Neuronal stem cell (in vitro differentiated cells): ENCODE measurements at regions not wholly inside any gene's neighbourhood (a gene's known extent, or its start where the extent isn't known, plus 50 kb on each side); places are given as distances from the start of the nearest gene placed in this dataset.

Experiments
- DNase-seq: peaks from one replicate; pipeline ENCODE4 v3.0.0-alpha.2; 2013; ENCODE audit warnings: low spot score
- H2AFZ ChIP-seq: one replicate; pipeline ENCODE4 v1.6.1; 2013; ENCODE audit warnings: mild to moderate bottlenecking, low read length, inconsistent platforms
- H2AK5ac ChIP-seq: 2 replicates; pipeline ENCODE4 v1.6.1; 2013; ENCODE audit warnings: low read depth, mild to moderate bottlenecking, inconsistent platforms, low read length, moderate library complexity, mixed read lengths
- H2BK120ac ChIP-seq: 2 replicates; pipeline ENCODE4 v1.6.1; 2013; ENCODE audit warnings: low read depth, mild to moderate bottlenecking, inconsistent platforms, low read length, moderate library complexity, mixed read lengths
- H2BK12ac ChIP-seq: one replicate; pipeline ENCODE4 v1.6.1; 2013; ENCODE audit warnings: low read length, inconsistent platforms
- H2BK15ac ChIP-seq: 2 replicates; pipeline ENCODE4 v1.6.1; 2013; ENCODE audit warnings: mild to moderate bottlenecking, low read length, inconsistent platforms, mixed read lengths
- H2BK5ac ChIP-seq: one replicate; pipeline ENCODE4 v1.6.1; 2013; ENCODE audit warnings: inconsistent platforms, mild to moderate bottlenecking, low read length, moderate library complexity
- H3K14ac ChIP-seq: one replicate; pipeline ENCODE4 v1.6.1; 2013; ENCODE audit warnings: low read length, inconsistent platforms
- H3K18ac ChIP-seq: 2 replicates; pipeline ENCODE4 v1.6.1; 2013; ENCODE audit warnings: low read length, inconsistent platforms
- H3K23ac ChIP-seq: 2 replicates; pipeline ENCODE4 v1.6.1; 2013; ENCODE audit warnings: low read depth, mild to moderate bottlenecking, mixed read lengths, low read length, inconsistent platforms; ENCODE audit not compliant: poor library complexity
- H3K27ac ChIP-seq: replicated peaks from 3 replicates; pipeline ENCODE4 v1.5.1; 2013; ENCODE audit warnings: low read length, inconsistent platforms
- H3K27me3 ChIP-seq, 3 experiments: 2 replicates each; pipeline ENCODE4 v1.6.1; 2013; ENCODE audit warnings: low read length in 3 of 3, mild to moderate bottlenecking in 2 of 3, inconsistent platforms in 1 of 3, low read depth in 1 of 3, mixed read lengths in 1 of 3, moderate library complexity in 1 of 3; ENCODE audit not compliant: control insufficient read depth in 3 of 3, insufficient read depth in 3 of 3
- H3K36me3 ChIP-seq, 2 donors: replicated peaks in 1 of 2; 2 replicates each; pipeline ENCODE4 v1.6.1; 2013; ENCODE audit warnings: low read length in 2 of 2; ENCODE audit not compliant: control insufficient read depth in 2 of 2, insufficient read depth in 2 of 2
- H3K4ac ChIP-seq: 2 replicates; pipeline ENCODE4 v1.6.1; 2013; ENCODE audit warnings: inconsistent platforms, mild to moderate bottlenecking, low read length, moderate library complexity
- H3K4me1 ChIP-seq, 2 donors: 1 replicate in 1 of 2; 2 replicates in 1 of 2; pipeline ENCODE4 v1.6.1; 2013; ENCODE audit warnings: low read length in 2 of 2, low read depth in 1 of 2; ENCODE audit not compliant: control insufficient read depth in 2 of 2, insufficient read depth in 1 of 2
- H3K4me2 ChIP-seq: one replicate; pipeline ENCODE4 v1.6.1; 2013; ENCODE audit warnings: mild to moderate bottlenecking, low read length, inconsistent platforms; ENCODE audit not compliant: insufficient read depth, poor library complexity, severe bottlenecking
- H3K4me3 ChIP-seq, 2 donors: 2 replicates each; pipeline ENCODE4 v1.5.1; 2013; ENCODE audit warnings: low read length in 2 of 2, mild to moderate bottlenecking in 2 of 2, inconsistent platforms in 1 of 2, moderate library complexity in 1 of 2
- H3K79me1 ChIP-seq: one replicate; pipeline ENCODE4 v1.6.1; 2013; ENCODE audit warnings: low read depth, mild to moderate bottlenecking, inconsistent platforms, low read length, moderate library complexity
- H3K9ac ChIP-seq: one replicate; pipeline ENCODE4 v1.6.1; 2013; ENCODE audit warnings: mild to moderate bottlenecking, low read depth, low read length, inconsistent platforms; ENCODE audit not compliant: poor library complexity
- H3K9me3 ChIP-seq, 2 donors: replicated peaks in 1 of 2; 2 replicates each; pipeline versions ENCODE3 to v1.6.1; 2013; ENCODE audit warnings: low read length in 2 of 2, mild to moderate bottlenecking in 2 of 2, inconsistent platforms in 1 of 2, low read depth in 1 of 2, mixed read lengths in 1 of 2, moderate library complexity in 1 of 2; ENCODE audit not compliant: control insufficient read depth in 2 of 2, insufficient read depth in 1 of 2
- H4K8ac ChIP-seq: one replicate; pipeline ENCODE4 v1.6.1; 2013; ENCODE audit warnings: low read depth, mild to moderate bottlenecking, inconsistent platforms, low read length, moderate library complexity
- H4K91ac ChIP-seq: one replicate; pipeline ENCODE4 v1.6.1; 2013; ENCODE audit warnings: low read length, low read depth, mild to moderate bottlenecking, inconsistent platforms; ENCODE audit not compliant: poor library complexity
- WGBS, 2 donors: extraction: QIAGEN DNeasy Blood & Tissue Kit; methylation state at CpG; one replicate each; pipeline ENCODE4 v1.1.7; 2013; ENCODE audit warnings: missing lambda C conversion rate in 2 of 2, mixed read lengths in 1 of 2; ENCODE audit not compliant: insufficient read length in 2 of 2, insufficient replicate concordance in 1 of 2; ENCODE audit errors: extremely low coverage in 2 of 2; 5-methylcytosine and 5-hydroxymethylcytosine counted together

- Histone ChIP-seq H3K4me2 (no peak overlapping the region), H3K27ac (no peak overlapping the region), H3K14ac (no peak overlapping the region), H4K8ac (no peak overlapping the region), H2BK12ac (no peak overlapping the region), H3K9me3 (no peaks in the 10 kb centered on the region), H2BK15ac (no peak overlapping the region), H3K27me3 (no peaks in the 10 kb centered on the region), H3K9ac (no peak overlapping the region), H2BK120ac (no peak overlapping the region), H3K18ac (no peak overlapping the region), H2AFZ (no peak overlapping the region), H3K4me1 (peaks cover 0 to 1% of the 10 kb centered on the region in 2 donors), H3K4ac (no peak overlapping the region), H3K4me3 (no peak overlapping the region), H3K79me1 (peaks cover 2% of the 10 kb centered on the region), H2AK5ac (no peak overlapping the region), H3K36me3 (no peaks in the 10 kb centered on the region), H2BK5ac (no peak overlapping the region), H3K23ac (no peak overlapping the region), H4K91ac (no peak overlapping the region)
- DNase-seq = no peak
- no CpG with 5 or more reads among the region's 2 CpGs for WGBS, 2 donors
These were observed 133.7 kb upstream of the TENT5A start for GRCh38 chr6:81886157-81886556.

- no peak overlapping the region for H3K4me3 ChIP-seq
- no peak overlapping the region for H2BK5ac ChIP-seq
- no peak overlapping the region for H4K8ac ChIP-seq
- no peak overlapping the region for H3K27ac ChIP-seq
- H3K9me3 ChIP-seq = no peaks in the 10 kb centered on the region
- no peak overlapping the region for H3K23ac ChIP-seq
- no CpG with 5 or more reads among the region's 4 CpGs for WGBS, 2 donors
- H3K4me1 ChIP-seq = no peaks in the 10 kb centered on the region
- H3K9ac ChIP-seq = no peak overlapping the region
- no peak overlapping the region for H3K14ac ChIP-seq
- no peak overlapping the region for H3K18ac ChIP-seq
- no peak overlapping the region for H3K4ac ChIP-seq
- no peak overlapping the region for H3K4me2 ChIP-seq
- H3K27me3 ChIP-seq = no peaks in the 10 kb centered on the region
- no peak overlapping the region for H2AFZ ChIP-seq
- no peak overlapping the region for H2AK5ac ChIP-seq
- H2BK120ac ChIP-seq = no peak overlapping the region
- H3K79me1 ChIP-seq = peaks cover 2% of the 10 kb centered on the region
- no peaks in the 10 kb centered on the region for H3K36me3 ChIP-seq
- no peak overlapping the region for H2BK15ac ChIP-seq
- DNase-seq = no peak
- no peak overlapping the region for H2BK12ac ChIP-seq
- no peak overlapping the region for H4K91ac ChIP-seq
These were observed 129.2 kb upstream of the TENT5A start for GRCh38 chr6:81881660-81882059.

GRCh38 chr6:81878479-81878878, 126.0 kb upstream of the TENT5A start:
- H3K79me1 ChIP-seq = no peaks in the 10 kb centered on the region
- H2BK15ac ChIP-seq = no peak overlapping the region
- no peaks in the 10 kb centered on the region for H3K36me3 ChIP-seq
- H3K4me1 ChIP-seq = no peaks in the 10 kb centered on the region
- H2BK12ac ChIP-seq = no peak overlapping the region
- no peaks in the 10 kb centered on the region for H3K9me3 ChIP-seq
- H3K4me2 ChIP-seq = no peak overlapping the region
- H2BK120ac ChIP-seq = no peak overlapping the region
- no peak for DNase-seq
- no peaks in the 10 kb centered on the region for H3K27me3 ChIP-seq
- H2AK5ac ChIP-seq = no peak overlapping the region
- no peak overlapping the region for H3K4me3 ChIP-seq
- H3K4ac ChIP-seq = no peak overlapping the region
- no peak overlapping the region for H3K14ac ChIP-seq
- H4K8ac ChIP-seq = no peak overlapping the region
- no peak overlapping the region for H3K18ac ChIP-seq
- H2BK5ac ChIP-seq = no peak overlapping the region
- no peak overlapping the region for H3K27ac ChIP-seq
- H3K9ac ChIP-seq = no peak overlapping the region
- H3K23ac ChIP-seq = no peak overlapping the region
- no peak overlapping the region for H4K91ac ChIP-seq
- H2AFZ ChIP-seq = no peak overlapping the region

- no peak for DNase-seq
- Histone ChIP-seq H3K4me3 (no peak overlapping the region), H2BK12ac (no peak overlapping the region), H3K36me3 (no peaks in the 10 kb centered on the region), H3K18ac (no peak overlapping the region), H3K9ac (no peak overlapping the region), H2BK15ac (no peak overlapping the region), H2BK120ac (no peak overlapping the region), H3K9me3 (no peaks in the 10 kb centered on the region), H3K4me1 (no peaks in the 10 kb centered on the region), H3K27me3 (no peaks in the 10 kb centered on the region), H3K23ac (no peak overlapping the region), H3K4ac (no peak overlapping the region), H4K91ac (no peak overlapping the region), H2AFZ (no peak overlapping the region), H2AK5ac (no peak overlapping the region), H3K14ac (no peak overlapping the region), H3K79me1 (no peaks in the 10 kb centered on the region), H3K27ac (no peak overlapping the region), H4K8ac (no peak overlapping the region), H3K4me2 (no peak overlapping the region), H2BK5ac (no peak overlapping the region)
- WGBS, 2 donors = no CpG with 5 or more reads among the region's 1 CpG
These were observed 124.5 kb upstream of the TENT5A start for GRCh38 chr6:81876971-81877370.
